ENCODE measurements at regions not wholly inside any gene's neighbourhood (a gene's known extent, or its start where the extent isn't known, plus 50 kb on each side); places are given as distances from the start of the nearest gene placed in this dataset.

GRCh38 chr10:108244443-108245228 is 1080.1 kb upstream of the SORCS1 start:
- Mint-ChIP-seq H3K27me3 (no peaks in the 10 kb centered on the region), H3K4me3 (no peak overlapping the region), H3K4me1 (no peaks in the 10 kb centered on the region), H3K36me3 (ENCODE audit: low read depth) (no peaks in the 10 kb centered on the region), H3K9me3 (peaks cover 11% of the 10 kb centered on the region), H3K27ac (no peak overlapping the region)
- DNase-seq: no peak
- ATAC-seq: no peak

- Mint-ChIP-seq H3K36me3 (ENCODE audit: low read depth) (no peaks in the 10 kb centered on the region), H3K4me3 (no peak overlapping the region), H3K27me3 (no peaks in the 10 kb centered on the region), H3K27ac (no peak overlapping the region), H3K4me1 (no peaks in the 10 kb centered on the region), H3K9me3 (peaks cover 8% of the 10 kb centered on the region)
- DNase-seq (no peak), ATAC-seq (no peak)
These were observed 1076.7 kb upstream of the SORCS1 start for GRCh38 chr10:108241166-108241565.

- ATAC-seq: no peak
- Mint-ChIP-seq H3K4me3 (no peak overlapping the region), H3K9me3 (peaks cover 10% of the 10 kb centered on the region), H3K27ac (no peak overlapping the region), H3K4me1 (no peaks in the 10 kb centered on the region), H3K36me3 (ENCODE audit: low read depth) (no peaks in the 10 kb centered on the region), H3K27me3 (no peaks in the 10 kb centered on the region)
- DNase-seq: no peak
These were observed 1073.8 kb upstream of the SORCS1 start for GRCh38 chr10:108238261-108238660.

GRCh38 chr10:108230478-108231170 is 1066.1 kb upstream of the SORCS1 start:
- Mint-ChIP-seq H3K27me3 (no peaks in the 10 kb centered on the region), H3K4me3 (no peak overlapping the region), H3K9me3 (peaks cover 22% of the 10 kb centered on the region), H3K4me1 (no peaks in the 10 kb centered on the region), H3K36me3 (ENCODE audit: low read depth) (no peaks in the 10 kb centered on the region), H3K27ac (no peak overlapping the region)
- ATAC-seq: no peak
- DNase-seq: no peak

GRCh38 chr10:108208732-108209131 is 1044.2 kb upstream of the SORCS1 start:
- H3K27ac Mint-ChIP-seq: no peak overlapping the region
- ATAC-seq (no peak), DNase-seq (no peak)
- no peaks in the 10 kb centered on the region for H3K27me3 Mint-ChIP-seq
- H3K36me3 Mint-ChIP-seq (ENCODE audit: low read depth): no peaks in the 10 kb centered on the region
- peaks cover 8% of the 10 kb centered on the region for H3K9me3 Mint-ChIP-seq
- no peaks in the 10 kb centered on the region for H3K4me1 Mint-ChIP-seq
- H3K4me3 Mint-ChIP-seq: no peak overlapping the region

GRCh38 chr10:108208038-108208437 is 1043.5 kb upstream of the SORCS1 start:
- no peak for ATAC-seq
- H3K4me3 Mint-ChIP-seq: no peak overlapping the region
- H3K4me1 Mint-ChIP-seq: no peaks in the 10 kb centered on the region

GRCh38 chr10:108204528-108205305 is 1040.2 kb upstream of the SORCS1 start:
- Mint-ChIP-seq H3K4me3 (no peak overlapping the region), H3K27me3 (no peaks in the 10 kb centered on the region), H3K9me3 (peaks cover 7% of the 10 kb centered on the region), H3K36me3 (ENCODE audit: low read depth) (no peaks in the 10 kb centered on the region), H3K27ac (no peak overlapping the region), H3K4me1 (no peaks in the 10 kb centered on the region)
- DNase-seq (no peak), ATAC-seq (no peak)

More at GRCh38 chr10:108208038-108208437, 1043.5 kb upstream of the SORCS1 start:
- no peak for DNase-seq
- Mint-ChIP-seq H3K36me3 (ENCODE audit: low read depth) (no peaks in the 10 kb centered on the region), H3K27ac (no peak overlapping the region), H3K9me3 (peaks cover 8% of the 10 kb centered on the region), H3K27me3 (no peaks in the 10 kb centered on the region)

GRCh38 chr10:108203905-108204527 is 1039.5 kb upstream of the SORCS1 start:
- Mint-ChIP-seq H3K9me3 (peaks cover 4% of the 10 kb centered on the region), H3K4me1 (no peaks in the 10 kb centered on the region), H3K4me3 (no peak overlapping the region), H3K36me3 (ENCODE audit: low read depth) (no peaks in the 10 kb centered on the region), H3K27ac (no peak overlapping the region), H3K27me3 (no peaks in the 10 kb centered on the region)
- DNase-seq (no peak), ATAC-seq (no peak)

- DNase-seq (no peak), ATAC-seq (no peak)
- no peaks in the 10 kb centered on the region for H3K4me1 Mint-ChIP-seq
- no peak overlapping the region for H3K4me3 Mint-ChIP-seq
- no peak overlapping the region for H3K27ac Mint-ChIP-seq
- H3K27me3 Mint-ChIP-seq: no peaks in the 10 kb centered on the region
- peaks cover 23% of the 10 kb centered on the region for H3K9me3 Mint-ChIP-seq
- no peaks in the 10 kb centered on the region for H3K36me3 Mint-ChIP-seq (ENCODE audit: low read depth)
These were observed 1023.0 kb upstream of the SORCS1 start for GRCh38 chr10:108187408-108188012.

- Mint-ChIP-seq H3K27ac (no peak overlapping the region), H3K4me3 (no peak overlapping the region), H3K27me3 (no peaks in the 10 kb centered on the region), H3K36me3 (ENCODE audit: low read depth) (no peaks in the 10 kb centered on the region), H3K4me1 (no peaks in the 10 kb centered on the region), H3K9me3 (peaks cover 23% of the 10 kb centered on the region)
- DNase-seq: no peak
- ATAC-seq: no peak
These were observed 1019.6 kb upstream of the SORCS1 start for GRCh38 chr10:108184114-108184513.

- ATAC-seq (no peak), DNase-seq (no peak)
- H3K4me1 Mint-ChIP-seq: no peaks in the 10 kb centered on the region
- H3K27me3 Mint-ChIP-seq: no peaks in the 10 kb centered on the region
- no peaks in the 10 kb centered on the region for H3K36me3 Mint-ChIP-seq (ENCODE audit: low read depth)
- H3K4me3 Mint-ChIP-seq: no peak overlapping the region
- no peak overlapping the region for H3K27ac Mint-ChIP-seq
- H3K9me3 Mint-ChIP-seq: peaks cover 15% of the 10 kb centered on the region
These were observed 1016.4 kb upstream of the SORCS1 start for GRCh38 chr10:108180878-108181277.

GRCh38 chr10:108169846-108170245 is 1005.3 kb upstream of the SORCS1 start:
- Mint-ChIP-seq H3K27me3 (no peaks in the 10 kb centered on the region), H3K27ac (no peak overlapping the region), H3K36me3 (ENCODE audit: low read depth) (no peaks in the 10 kb centered on the region), H3K9me3 (peaks cover 7% of the 10 kb centered on the region), H3K4me1 (no peaks in the 10 kb centered on the region), H3K4me3 (no peak overlapping the region)
- no peak for ATAC-seq
- no peak for DNase-seq

GRCh38 chr10:108167766-108168165 is 1003.3 kb upstream of the SORCS1 start:
- no peak for DNase-seq
- Mint-ChIP-seq H3K27ac (no peak overlapping the region), H3K9me3 (peaks cover 12% of the 10 kb centered on the region), H3K27me3 (no peaks in the 10 kb centered on the region), H3K36me3 (ENCODE audit: low read depth) (no peaks in the 10 kb centered on the region), H3K4me1 (no peaks in the 10 kb centered on the region), H3K4me3 (no peak overlapping the region)
- ATAC-seq: no peak

- DNase-seq (no peak), ATAC-seq (no peak)
- H3K4me1 Mint-ChIP-seq: no peaks in the 10 kb centered on the region
- no peaks in the 10 kb centered on the region for H3K27me3 Mint-ChIP-seq
- no peaks in the 10 kb centered on the region for H3K36me3 Mint-ChIP-seq (ENCODE audit: low read depth)
- no peak overlapping the region for H3K4me3 Mint-ChIP-seq
- H3K27ac Mint-ChIP-seq: no peak overlapping the region
- peaks cover 12% of the 10 kb centered on the region for H3K9me3 Mint-ChIP-seq
These were observed 1001.9 kb upstream of the SORCS1 start for GRCh38 chr10:108166401-108166800.

Measured in activated naive CD8-positive, alpha-beta T cell treated with anti-CD3 and anti-CD28 coated beads, Interleukin-2, amount 50 U/mL, for 24 hours (primary cell).